Keratinocyte (primary cell): ENCODE measurements at regions not wholly inside any gene's neighbourhood (a gene's known extent, or its start where the extent isn't known, plus 50 kb on each side); places are given as distances from the start of the nearest gene placed in this dataset.

Experiments
- CTCF ChIP-seq, 3 experiments: IDR thresholded peaks in 1 of 3; conservative IDR thresholded peaks in 1 of 3; optimal IDR thresholded peaks in 1 of 3; 2 replicates in 2 of 3; 3 replicates in 1 of 3; pipeline versions ENCODE3 to v1.5.1; 2011; ENCODE audit warnings: low read length in 3 of 3, mild to moderate bottlenecking in 3 of 3, moderate library complexity in 2 of 3, control low read depth in 1 of 3, inconsistent platforms in 1 of 3; ENCODE audit not compliant: insufficient read depth in 2 of 3; ENCODE audit errors: extremely low read depth in 1 of 3
- EZH2 ChIP-seq: IDR thresholded peaks from one replicate; pipeline ENCODE4 v1.6.1; 2012; ENCODE audit warnings: inconsistent platforms, mild to moderate bottlenecking, low read length, moderate library complexity

- TF ChIP-seq CTCF (optimal IDR thresholded peaks at IDR 0.05 in 1 of 3, IDR thresholded peaks at IDR 0.05 in 1 of 3, conservative IDR thresholded peaks at IDR 0.05 in 1 of 3; ENCODE audit: extremely low read depth in 1 of 3, insufficient read depth in 2 of 3, low read length in 3 of 3) (no peak), EZH2 (no peak)
Observed at GRCh38 chr13:73779881-73780280, 354.3 kb downstream of the KLF12 start.
